ENCODE measurements at regions not wholly inside any gene's neighbourhood (a gene's known extent, or its start where the extent isn't known, plus 50 kb on each side); places are given as distances from the start of the nearest gene placed in this dataset.
A peak's percentile ranks its signal among the peaks of the same experiment; 100 is the strongest.

DNA sequence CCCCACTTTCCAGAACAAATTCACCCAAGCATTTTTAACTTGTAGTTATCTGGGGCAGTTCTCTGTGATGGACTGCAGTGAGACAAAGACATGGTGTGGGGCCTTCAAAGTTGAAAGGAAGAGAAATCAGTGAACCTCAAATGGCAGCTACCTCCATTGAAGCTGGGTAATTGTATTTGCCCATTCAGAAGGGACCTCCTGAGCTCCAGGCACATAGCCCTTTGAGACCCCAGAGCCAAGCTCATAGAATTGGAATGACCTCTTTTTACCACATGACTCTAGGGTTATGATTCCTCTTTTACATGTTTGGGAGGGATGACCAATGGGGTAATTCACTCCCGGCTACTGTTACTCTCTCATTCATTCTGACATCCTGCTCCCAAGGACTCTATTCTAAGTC is 368.4 kb upstream of the ITGA1 start:
- DNase-seq: no peak

DNA sequence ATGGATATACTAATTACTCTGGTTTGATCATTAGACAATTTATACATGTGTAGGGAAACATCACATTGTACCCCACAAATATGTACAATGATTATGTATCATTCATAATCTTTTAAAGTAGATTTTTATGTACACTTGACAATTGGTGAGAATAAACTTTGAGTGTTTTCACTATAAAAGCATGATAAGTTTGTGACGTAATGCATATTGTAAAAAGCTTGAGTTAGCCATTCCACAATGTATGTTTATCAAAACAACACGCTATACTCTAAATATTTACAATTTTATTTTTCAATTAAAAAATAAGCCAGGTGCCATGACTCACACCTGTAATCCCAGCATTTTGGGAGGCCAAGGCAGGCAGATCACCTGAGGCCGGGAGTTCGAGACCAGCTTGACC is 360.1 kb upstream of the ITGA1 start:
- no peak for DNase-seq

DNA sequence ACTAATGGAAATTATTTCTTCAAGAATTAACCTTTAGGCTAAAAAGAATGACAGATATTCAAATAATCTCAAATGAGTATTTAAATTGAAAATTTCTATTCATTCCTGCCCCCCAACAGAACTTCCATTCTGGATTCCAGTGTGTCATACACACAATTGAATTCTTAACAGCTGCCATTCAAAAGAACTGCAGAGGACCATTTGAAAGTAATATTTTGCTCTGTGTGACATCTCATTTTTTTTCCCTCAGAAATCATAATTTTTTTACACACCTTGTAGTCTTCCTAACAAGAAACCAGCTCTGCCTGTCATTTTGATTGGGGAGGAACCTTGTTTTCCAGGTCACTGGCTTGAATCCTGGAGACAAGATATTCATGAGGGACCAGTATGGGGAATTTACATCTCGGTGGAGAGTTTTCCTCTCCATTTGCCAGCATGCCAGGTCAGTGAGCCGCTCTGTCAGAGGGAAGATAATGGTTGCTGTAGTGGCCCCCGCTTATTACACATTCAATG is 358.7 kb upstream of the ITGA1 start:
- DNase-seq: no peak

DNA sequence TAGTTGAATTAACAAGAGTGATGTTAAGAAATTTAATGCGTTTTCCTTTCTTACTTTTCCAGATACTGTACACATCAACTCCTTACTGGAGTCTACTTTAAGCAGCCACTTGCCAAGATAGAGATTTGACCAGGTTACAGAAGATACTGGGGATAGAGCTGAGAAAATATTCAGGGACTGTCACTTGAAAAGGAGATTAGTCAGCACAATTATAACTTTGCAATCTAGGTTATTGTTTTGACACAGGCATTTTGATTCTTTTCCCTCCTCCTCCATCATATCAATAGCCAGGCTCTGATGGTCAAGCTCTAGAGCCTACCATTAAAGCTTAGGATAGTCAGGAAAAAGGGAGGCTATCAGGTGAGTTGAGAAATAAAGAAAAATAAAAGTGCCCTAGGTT is 345.9 kb upstream of the ITGA1 start:
- DNase-seq: no peak

DNA sequence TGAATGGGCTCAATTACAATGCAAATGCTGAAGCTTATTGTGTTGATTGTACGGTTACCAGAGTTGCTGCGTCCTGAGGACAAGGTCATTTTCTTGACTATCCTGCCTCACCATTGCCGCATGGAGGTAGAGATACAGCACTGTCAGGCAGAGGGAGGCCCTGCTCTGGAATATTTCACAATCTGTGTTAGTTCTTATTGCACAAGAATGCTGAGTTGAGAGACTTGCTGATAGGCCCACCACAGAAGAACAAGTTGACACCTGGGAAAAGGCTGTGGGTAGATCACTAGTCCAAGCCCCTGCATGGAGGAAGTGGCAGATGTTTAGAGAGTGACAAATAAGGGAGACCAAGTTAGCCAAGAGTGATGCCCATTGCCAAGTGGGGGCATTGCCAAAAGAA is 344.5 kb upstream of the ITGA1 start:
- no peak for DNase-seq

DNA sequence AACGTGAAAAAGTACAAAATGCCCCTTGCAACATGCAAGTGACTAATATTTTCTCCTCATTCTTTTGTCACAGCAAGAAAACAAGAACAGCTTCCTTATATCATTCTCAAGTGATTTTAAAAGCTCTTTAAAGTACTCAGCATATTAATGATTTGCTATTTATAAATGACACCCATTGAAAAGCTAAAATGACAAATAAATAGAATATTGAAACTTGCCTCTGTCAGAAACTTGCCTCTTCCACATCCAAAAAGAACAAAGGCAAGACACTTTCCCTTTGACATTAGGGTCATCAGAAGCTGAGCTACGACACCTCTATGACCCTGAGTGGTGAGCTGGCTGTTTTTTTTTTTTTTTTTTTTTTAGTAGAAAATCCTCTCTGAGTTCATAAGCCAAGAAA is 339.6 kb upstream of the ITGA1 start:
- DNase-seq: no peak

DNA sequence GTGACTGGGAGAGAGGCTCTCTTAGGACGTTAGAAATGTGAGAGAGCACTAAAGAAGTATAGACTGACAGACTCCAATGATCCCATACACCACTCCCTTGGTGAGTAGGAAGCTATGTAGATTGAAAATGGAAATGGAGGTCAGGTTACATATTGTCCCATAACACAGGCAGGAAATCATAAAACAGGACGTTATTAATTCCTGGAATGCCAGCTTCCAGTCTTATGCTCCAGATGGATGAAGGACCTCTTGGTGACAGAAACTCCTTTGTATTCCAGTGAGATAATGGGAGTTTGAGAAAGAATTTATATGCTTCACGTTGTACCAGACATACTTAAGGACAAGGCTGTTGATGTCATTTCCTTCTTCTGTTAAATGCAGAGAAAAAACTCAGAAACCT is 338.2 kb upstream of the ITGA1 start:
- DNase-seq: no peak

DNA sequence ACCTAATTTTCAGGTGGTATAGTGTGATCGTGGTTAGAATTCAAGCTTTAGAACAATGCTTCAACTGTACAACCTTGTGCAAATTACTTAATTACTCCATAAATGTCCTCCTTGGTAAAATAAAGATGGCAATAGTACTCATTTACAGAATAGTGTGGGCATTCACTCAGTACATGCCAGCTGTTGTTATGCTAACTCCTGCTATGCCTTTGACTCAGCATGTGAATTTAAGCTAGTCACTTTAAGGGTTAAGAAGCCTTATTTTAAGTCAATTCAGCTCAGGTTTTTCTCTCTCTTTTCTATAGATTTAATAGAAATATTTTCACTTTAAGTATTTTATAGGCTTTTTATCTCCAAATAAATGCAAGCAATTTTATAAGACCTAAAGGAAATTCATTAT is 335.6 kb upstream of the ITGA1 start:
- DNase-seq: no peak

DNA sequence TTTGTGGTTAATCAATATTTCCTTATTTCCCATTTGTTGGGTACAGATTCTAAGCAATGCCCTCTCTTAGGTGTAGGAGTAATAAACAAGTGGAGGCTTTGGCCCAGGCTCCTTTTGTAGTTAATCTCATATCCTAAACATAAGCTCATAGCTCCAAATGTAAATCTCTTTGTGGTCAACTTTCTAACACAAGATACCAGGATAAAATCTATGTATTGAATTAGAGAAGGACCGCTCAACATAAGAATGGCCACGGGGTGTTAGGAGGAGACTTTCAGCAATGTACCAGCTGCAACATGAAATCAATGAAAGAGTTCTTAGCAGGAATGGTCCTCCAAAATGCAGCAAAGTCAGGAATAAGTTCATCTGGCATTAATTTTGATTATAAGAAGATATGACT is 334.5 kb upstream of the ITGA1 start:
- DNase-seq: no peak

DNA sequence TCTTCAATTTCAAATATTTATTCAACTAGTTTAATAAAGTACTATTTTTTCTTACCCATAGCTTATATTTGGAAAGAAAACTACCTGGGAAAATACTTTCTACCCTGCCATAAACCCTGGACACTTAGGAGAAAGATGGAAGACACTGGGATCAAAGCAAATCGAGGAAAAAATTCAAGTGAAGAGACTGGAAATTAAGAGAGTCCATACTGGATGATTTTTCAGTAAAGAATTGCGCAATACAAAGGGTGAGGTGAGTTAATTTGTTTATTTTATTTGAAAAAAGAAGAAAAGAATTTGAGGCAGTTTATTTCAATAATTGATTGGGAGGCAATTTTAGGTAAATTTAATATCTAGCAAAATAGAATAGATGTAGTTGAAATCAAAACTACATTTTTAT is 331.8 kb upstream of the ITGA1 start:
- no peak for DNase-seq

DNA sequence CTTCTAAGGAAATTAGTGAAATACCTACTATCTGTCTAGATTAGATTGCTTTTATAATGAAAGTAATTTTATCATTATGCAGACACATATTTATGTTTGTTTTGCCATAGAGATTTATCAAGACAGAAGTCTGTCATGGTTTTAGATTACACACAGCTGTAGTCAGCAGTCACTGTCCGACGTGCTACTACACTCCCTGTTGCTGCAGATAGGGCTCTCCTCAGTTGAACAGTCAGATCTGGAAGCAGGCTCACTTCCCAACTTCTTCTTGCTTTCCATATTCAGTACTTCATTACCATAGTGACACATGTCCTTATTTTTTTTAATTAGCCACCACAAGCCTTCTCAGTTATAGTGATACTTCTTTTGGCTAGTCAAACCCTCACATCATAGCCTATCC is 329.9 kb upstream of the ITGA1 start:
- no peak for DNase-seq

DNA sequence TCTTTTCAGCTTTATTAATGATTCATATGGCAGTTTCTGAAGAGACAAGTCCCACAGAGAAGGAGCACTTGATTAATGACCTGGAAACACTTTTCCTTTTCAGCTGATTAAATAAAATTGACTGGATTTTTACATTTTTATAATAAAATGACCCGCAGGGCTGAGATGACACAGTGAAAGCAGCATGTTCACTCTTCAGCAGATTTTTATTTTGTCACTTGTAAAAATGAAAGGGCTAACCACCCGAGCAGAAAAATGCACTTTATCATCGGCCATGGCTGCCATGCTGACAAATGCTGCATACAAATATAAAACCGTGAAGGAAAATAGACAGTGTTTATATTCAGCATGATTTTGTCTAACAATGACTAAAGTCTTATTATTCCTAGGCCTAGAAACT is 321.6 kb upstream of the ITGA1 start:
- DNase-seq: no peak

DNA sequence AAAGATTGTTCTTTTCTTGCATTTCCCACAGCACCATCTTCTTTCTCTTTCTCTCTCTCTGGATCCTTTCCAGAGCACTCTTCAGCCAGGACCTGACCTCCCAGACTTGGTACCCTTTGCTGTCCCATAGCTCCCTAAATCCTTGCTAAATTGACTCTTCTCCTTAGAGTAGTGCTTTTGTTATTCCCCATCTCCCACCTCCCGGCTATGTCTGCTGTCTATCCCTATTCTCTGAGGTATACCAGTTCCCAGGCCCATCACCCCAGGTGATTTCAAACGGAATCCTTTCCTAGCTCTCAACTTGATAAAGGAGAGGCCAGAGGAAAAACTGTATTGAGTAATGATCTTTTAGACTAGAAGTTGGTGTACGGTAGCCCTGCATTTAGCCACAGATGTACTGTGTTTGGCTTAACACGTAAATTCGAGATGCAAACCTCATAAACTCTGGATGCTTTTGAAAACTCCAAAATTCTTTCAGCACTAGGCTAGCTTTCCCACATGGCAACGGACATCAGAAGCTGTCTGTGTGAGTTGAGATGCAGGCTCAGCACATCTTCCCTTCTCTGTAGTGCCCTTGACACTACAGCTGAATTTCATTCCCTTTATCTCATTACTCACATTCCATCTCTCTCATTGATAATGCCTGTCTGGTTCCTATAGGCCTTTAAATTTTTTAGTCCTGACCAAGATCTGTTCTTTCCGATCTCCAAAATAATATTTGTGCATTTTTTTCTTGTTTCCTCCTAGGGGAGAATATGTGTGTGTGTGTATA is 320.8 kb upstream of the ITGA1 start:
- DNase-seq: no peak

DNA sequence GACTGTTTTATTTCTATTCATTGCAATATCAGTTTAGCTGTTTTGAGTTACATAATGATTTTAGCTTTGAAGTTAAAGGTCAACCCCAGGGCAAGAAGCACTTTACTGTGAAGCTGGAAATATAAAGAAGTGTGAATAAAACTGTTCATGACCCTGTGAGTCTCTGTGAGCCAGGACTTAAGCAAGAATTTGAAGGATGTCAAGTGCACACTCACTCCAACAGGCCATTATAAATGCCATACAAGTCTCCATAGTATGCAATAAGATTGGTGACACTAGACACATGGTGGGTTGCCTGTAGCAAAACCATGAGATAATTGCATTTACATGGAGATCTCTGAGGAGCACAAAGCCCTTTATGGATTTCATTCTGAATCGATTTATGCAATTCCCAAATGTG is 318.7 kb upstream of the ITGA1 start:
- no peak for DNase-seq

DNA sequence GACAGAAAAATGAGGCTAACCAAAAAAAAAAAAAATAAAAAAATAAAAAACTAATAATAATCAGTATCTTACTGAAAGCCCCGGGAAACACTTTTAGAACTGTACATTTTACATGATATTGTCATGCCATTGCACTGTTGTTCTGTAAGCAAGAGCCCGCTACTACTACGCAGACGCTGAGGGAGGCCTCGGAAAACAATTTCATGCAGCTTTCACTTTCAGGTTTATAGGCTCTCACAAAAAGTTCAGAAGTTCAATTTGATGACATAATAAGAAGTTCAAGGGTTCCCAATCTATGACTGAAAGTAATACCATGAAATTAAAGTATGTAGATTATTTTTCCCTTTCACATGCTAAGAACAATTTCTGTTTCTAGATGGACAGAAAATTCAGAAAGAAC is 318.3 kb upstream of the ITGA1 start:
- DNase-seq: no peak

DNA sequence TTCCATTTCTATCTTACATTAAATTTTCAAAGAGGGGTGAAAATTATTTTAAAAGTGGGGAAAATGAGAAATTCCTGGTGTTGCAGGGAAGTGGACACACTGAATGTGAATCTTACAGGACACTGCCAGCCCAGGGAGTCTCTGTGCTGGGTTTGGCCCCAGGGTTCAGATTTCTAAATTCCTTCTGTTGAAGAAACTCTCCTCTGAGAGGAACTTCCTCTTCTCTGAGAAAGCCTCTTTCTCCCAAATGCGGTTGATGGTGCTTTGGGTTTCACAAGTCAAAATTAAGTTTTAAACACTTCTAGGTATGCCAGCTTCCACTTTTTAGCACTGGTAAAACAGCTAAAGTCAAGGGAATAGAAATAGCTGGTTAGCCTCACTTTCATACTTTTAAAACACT is 317.9 kb upstream of the ITGA1 start:
- DNase-seq: no peak

DNA sequence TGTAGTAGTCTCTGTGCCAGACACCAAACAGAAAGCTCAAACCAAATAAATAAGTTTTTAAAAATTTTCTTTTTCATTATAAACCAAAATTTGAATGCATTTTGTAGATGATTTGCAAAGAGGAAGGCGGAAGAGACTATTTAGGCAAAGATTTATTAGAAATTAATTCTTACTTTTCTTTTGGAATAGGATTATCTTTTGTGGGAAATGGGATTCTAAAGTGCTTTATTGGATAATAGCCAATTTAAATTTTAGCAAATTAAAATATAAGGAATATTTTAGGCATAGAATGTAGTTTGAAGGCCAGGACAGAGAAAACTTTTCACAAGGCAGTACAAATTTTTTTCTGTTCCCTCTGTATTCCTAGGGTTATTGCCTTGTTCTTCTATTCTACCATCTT is 311.4 kb upstream of the ITGA1 start:
- no peak for DNase-seq

DNA sequence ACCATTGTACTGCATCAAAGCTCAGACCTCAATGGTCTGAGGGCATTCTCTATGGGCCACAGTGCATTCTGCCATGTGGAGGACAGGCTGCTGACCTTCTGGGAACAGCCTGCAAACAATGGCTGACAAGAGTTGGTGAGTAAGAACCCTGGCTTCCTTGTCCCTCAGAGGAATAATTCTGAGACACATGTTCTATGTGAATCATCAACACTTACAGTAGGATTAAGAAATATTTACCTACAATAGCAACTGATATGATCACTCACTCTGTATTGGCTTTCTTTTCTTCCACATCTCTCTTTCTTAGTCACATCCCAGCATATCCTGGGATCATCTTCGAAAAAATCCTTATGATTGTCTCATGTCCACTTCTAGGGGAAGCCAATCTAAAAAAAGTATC is 306.5 kb upstream of the ITGA1 start:
- DNase-seq: no peak

DNA sequence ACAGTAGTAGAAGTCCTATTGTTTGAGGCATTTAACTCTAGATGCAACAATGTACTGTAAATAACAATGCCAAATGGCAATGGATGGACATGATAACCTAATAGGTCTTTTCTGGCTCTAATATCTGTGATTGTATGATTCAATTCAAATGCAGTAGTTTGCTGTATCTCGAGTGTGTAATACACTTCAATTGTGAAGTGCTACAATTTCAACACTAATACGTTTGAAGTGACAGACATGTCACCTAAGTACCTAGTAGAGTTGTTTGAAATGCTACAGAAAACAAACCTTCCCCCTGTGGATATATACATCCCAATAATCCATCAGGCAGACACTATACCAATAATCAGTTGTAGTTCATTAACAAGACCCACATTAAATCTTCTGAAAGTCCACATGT is 305.9 kb upstream of the ITGA1 start:
- DNase-seq: no peak

DNA sequence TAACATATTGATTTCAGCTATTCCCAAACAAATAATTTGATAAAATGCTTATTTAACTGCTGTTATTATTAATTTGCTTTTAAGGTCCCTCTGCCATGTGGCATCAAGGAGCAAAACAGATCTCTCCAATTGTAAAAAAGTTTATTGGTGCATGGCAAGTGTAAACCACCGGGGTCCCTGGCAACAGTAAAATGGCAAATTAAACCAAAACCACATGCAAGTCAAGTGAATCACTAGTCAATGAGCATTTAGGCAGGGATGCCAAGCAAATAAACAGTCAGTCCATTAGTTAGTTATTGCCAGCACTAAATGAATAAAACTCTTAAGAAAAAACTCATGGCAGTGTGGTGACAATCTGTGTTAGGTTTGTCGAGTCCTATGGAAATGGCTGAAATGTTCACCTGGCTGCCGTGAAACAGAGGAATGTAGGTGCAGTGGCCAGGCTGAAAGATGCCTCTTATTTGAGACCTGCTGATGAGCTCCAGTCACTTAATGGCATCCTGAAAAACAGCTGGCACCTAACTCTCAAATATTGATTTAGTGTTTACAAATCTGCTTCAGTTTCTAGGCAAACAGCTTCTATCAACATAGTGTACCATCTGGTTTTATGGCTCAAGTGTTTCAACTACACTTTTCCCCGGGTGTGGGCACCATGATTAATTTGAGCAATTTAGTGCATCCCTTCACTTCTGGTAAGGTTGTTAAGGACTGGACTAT is 296.5 kb upstream of the ITGA1 start:
- DNase-seq: peak; percentile 80

DNA sequence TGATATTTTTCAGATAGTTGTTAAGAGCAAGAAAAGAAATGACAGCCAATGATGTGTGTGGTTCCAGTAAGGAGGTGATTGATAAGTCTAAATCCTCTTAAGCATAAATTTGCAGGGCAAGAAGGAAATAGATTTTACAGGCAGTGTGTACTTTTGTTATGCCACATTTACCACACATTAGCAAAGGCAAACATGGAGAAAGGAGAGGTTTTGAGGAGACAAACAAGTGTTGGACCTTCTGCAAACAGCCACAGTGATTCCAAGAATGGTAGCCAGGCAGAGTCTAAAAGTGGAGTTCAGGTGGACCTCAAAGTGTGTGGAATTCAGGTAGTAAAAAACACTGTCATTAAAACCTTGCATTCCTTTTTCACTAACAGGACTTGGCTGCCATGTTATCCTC is 295.9 kb upstream of the ITGA1 start:
- DNase-seq: no peak

DNA sequence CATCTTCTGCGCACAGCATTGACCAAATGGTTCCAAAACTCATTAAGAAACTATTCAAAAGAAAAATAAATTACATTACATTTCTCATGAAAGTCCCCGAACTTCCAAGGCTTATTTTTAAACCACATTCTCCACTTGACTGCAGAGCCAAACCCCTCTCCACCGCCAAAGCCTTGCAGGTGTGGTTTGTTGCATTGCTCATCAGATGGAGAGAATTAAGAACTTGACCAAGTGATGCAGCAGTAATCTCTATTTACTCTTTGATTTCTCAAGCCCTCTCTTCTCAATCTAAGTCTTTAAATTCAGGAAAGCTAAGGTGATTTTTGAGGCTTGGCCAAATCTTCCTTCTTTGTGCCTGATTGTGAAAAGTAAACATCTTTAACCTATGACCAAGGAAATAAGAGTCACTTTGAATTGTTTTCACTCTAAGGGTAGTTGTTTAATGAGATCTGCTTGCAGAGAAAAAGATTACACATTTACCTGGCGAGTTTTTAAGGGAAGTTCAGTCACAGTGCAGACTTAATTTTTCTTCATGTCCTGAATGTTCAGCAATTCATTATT is 290.5 kb upstream of the ITGA1 start:
- DNase-seq: no peak

DNA sequence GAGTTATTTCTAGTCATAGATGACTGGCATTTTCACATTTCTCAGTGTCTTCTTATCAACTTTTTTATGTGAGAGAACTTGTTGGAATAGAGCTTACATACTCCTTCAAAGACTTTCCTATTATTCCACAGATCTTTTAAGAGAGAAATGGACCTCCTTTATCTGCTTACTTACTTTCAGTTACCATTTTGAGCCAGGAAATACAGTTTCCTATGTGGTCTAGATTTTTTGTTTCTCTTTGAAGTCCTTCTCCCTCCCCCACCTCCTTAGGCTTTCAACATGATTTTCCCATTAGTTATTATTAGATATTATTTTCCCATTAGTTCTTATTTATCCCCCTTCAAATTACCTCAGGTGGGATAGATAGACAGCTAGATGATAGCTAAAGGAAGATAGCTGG is 289.1 kb upstream of the ITGA1 start:
- DNase-seq: no peak

DNA sequence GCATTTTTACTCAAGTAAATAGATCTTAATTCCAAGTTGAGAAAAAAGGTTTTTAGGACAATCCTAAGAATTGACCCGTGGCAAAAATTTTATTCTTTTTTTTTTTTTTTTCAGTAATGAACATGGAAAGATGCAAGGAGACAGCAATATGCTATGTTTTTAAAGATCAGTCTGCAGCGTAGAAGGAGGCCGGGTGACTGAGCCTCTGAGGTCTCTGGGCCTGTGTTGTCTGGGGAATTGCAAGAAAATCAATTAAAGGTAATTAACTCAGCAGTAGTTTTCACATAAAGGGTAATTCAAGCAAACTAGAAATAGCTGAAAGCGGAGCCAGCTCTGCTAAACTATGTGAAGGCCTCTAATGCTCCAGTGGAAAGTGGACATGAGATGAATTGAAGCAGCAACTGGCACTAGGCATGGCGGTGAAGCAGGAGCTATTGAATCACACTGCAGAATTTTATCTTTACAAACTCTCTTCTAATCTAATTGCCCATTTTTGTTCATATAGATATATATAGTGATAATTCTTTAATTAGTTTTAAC is 285.2 kb upstream of the ITGA1 start:
- peak; percentile 75 for DNase-seq

Data from NCI-H1105 (cell line).